WI38 (cell line): ENCODE measurements at regions not wholly inside any gene's neighbourhood (a gene's known extent, or its start where the extent isn't known, plus 50 kb on each side); places are given as distances from the start of the nearest gene placed in this dataset.

Source experiments
- H3K4me3 ChIP-seq: 2 replicates; pipeline ENCODE4 v1.5.1; 2011; ENCODE audit warnings: low read depth, mild to moderate bottlenecking, control low read depth, low read length
- TF ChIP-seq, protein P1 (sequence below): IDR thresholded peaks from 2 replicates; pipeline ENCODE4 v1.5.1; 2012; ENCODE audit warnings: low read depth, mild to moderate bottlenecking, control low read depth, low read length

DNA sequence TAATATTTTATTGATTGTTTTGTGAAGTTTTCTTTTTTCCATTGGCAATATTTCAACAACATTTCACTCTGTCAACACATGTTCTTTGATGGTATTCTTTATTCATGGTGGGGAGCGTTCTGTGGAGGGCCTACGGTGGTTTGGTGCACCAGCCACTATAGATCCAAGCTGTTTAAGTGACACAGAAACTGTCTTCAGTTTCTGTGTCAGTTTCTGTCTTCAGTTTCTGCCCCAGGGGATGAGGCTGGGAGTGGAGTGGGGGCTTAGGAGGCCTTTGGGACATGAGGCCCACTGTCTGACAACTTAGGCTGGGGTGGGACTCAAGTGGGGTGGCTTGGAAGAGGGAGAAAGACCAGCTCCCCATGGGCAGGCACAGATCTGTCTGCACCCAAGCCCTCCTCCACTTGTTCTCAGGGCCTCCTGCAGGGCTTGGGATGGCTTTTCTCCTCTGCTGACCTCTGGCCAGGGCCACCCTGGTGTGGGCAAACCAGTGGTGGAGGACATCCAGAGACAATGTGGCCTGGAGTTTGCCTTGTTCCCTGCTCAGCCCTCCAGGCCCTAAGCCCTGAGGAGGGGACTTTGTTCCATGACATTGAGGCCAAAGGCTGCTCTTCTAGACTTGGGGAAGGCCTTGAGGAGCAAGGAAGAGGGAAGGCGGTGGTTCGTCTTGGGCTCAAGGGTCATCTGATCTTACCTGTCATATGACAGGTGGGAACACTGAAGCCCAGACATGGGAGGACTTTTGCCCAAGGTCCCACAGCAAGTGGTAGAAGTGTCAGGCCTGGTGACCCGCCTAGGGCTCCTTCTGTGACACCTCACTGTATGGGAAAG is 60.3 kb upstream of the SMAD6 start:
- TF ChIP-seq, protein P1, sequence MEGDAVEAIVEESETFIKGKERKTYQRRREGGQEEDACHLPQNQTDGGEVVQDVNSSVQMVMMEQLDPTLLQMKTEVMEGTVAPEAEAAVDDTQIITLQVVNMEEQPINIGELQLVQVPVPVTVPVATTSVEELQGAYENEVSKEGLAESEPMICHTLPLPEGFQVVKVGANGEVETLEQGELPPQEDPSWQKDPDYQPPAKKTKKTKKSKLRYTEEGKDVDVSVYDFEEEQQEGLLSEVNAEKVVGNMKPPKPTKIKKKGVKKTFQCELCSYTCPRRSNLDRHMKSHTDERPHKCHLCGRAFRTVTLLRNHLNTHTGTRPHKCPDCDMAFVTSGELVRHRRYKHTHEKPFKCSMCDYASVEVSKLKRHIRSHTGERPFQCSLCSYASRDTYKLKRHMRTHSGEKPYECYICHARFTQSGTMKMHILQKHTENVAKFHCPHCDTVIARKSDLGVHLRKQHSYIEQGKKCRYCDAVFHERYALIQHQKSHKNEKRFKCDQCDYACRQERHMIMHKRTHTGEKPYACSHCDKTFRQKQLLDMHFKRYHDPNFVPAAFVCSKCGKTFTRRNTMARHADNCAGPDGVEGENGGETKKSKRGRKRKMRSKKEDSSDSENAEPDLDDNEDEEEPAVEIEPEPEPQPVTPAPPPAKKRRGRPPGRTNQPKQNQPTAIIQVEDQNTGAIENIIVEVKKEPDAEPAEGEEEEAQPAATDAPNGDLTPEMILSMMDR, result no peak
- no peak overlapping the region for H3K4me3 ChIP-seq

DNA sequence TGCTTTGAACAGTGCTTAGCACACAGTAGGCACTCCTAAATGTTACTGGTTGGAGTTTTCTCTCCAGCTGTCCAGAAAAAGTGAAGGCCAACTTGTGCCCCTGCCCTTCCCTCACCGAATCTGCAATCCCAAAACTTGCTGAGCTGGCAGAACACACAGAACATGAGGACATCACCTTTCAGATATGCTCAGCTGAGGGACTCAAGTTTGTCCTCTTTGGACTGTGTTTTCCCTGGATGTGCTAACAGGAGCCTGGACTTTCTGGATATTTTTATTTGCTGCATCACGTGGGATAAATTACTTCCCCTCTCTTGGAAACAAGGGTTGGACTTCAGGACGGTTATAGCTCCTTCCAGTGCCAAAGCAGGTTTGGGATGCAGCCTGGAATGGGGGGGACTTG is 59.5 kb upstream of the SMAD6 start:
- TF ChIP-seq, protein P1, result no peak
- no peak overlapping the region for H3K4me3 ChIP-seq

DNA sequence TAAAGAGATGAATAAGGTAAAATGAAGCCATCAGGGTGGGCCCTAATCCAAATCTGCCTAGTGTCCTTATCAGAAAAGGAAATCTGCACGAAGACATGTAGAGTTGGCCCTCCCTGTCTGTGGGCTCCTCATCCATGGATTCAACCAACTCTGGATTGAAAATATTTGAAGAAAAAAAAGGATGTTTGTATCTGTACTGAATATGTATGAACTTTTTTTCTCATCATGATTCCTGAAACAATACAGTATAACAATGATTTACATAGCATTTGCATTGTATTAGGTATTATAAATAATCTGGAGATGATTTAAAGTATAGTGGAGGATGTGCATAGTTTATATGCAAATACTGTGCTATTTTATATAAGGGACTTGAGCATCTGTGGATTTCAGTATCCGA is 59.0 kb upstream of the SMAD6 start:
- no peak overlapping the region for H3K4me3 ChIP-seq
- TF ChIP-seq, protein P1, result no peak

DNA sequence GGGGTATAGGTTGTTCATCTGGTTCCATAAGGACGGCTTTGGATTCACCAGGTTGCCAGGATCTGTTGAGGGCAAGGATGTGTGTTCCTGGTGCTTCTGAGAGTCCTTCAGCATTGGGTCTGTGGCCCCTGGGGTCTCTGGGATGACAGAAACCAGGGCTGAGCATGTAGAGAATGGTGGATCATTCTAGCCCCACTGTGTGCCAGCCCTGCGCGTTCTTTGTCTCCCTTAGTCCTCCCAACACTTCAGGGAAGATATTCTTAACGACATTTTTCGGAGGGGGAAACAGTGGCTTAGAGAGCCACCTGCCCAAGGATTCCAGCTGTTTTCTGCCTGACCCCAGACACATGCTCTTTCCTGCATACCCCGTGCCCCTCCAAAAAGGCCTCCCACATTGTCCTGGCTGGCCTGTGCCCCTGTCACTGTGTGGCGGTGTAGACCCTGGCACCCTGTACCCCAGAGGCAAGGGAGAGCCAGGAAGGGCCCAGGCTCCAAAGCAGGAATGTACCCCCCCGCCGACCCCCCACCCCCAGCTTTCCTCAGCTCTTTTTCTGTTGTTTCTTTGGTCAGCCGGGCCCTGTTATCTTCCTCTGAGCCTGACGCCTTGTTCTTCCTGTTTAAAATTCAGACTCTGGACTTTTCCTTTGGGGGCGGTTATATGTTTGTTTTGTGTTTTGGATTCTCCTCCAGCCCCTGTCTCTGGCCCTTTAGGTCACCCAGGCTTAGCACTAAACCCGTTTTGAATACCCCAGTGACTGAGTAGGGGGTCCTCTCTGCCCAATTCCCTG is 57.8 kb upstream of the SMAD6 start:
- TF ChIP-seq, protein P1, result no peak
- H3K4me3 ChIP-seq, result no peak overlapping the region

DNA sequence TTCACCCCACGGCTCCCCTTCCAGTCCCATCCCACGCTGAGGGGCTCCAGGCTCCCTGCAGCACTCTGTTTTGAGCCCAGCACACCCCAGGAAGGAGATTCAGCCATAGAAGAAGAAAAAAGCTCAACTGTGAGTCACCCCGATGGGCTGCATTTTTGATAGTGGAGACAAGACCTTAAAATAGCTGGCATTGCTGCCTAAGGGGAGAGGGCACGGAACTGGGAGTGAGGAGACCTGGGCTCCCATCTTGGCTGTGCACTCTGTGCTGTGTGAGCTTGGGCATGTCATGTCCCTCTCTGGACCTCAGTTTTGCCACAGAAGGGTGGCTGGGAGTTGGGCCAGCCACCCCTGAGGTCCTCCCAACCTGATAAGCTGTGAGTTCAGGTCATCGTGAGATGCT is 57.2 kb upstream of the SMAD6 start:
- H3K4me3 ChIP-seq, result no peak overlapping the region
- TF ChIP-seq, protein P1, result no peak

DNA sequence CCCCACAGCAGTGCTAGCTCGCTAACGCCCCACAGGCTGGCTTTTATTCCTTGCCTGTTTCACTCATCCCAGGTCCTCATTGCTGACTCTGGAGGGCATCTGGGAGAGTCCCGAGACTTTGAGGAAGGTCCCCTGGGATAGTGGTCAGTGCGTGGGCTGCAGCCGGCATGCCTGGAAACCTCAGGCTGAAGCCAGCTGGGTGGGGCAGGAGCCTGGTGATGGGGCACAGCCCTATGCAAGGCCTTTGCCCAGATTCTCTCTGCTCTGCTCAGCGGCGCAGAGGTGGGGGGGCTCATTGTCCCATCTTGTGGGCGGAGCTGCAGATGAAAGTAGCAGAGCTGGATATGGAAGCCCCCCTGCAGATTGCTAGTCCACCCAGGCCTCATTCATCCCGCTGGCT is 55.7 kb upstream of the SMAD6 start:
- no peak overlapping the region for H3K4me3 ChIP-seq
- TF ChIP-seq, protein P1, result no peak

DNA sequence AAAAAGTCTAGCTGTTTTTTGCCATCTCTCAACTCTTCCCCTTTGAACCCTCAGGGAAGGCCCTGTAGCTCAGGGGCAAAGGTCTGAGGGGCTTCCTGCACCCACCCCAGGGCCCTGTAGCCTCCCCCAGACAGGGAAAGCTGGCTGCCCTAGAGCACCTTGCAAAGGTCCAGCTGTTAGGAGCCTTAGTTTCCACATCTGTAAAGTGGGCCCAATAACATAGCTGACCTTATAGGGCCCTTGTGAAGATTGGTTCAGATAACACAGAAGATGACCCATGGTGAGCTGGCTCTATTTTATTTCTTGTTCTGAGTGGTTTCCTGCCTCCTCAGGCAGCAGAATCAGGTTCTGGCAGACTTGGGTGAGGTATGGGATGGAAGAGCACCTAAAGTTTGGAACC is 55.2 kb upstream of the SMAD6 start:
- TF ChIP-seq, protein P1, result no peak
- H3K4me3 ChIP-seq, result no peak overlapping the region
